Keratinocyte (primary cell): ENCODE measurements at regions not wholly inside any gene's neighbourhood (a gene's known extent, or its start where the extent isn't known, plus 50 kb on each side); places are given as distances from the start of the nearest gene placed in this dataset.

Experiments used
- CTCF ChIP-seq, 3 experiments: IDR thresholded peaks in 1 of 3; conservative IDR thresholded peaks in 1 of 3; optimal IDR thresholded peaks in 1 of 3; 2 replicates in 2 of 3; 3 replicates in 1 of 3; pipeline versions ENCODE3 to v1.5.1; 2011; ENCODE audit warnings: low read length in 3 of 3, mild to moderate bottlenecking in 3 of 3, moderate library complexity in 2 of 3, control low read depth in 1 of 3, inconsistent platforms in 1 of 3; ENCODE audit not compliant: insufficient read depth in 2 of 3; ENCODE audit errors: extremely low read depth in 1 of 3
- EZH2 ChIP-seq: IDR thresholded peaks from one replicate; pipeline ENCODE4 v1.6.1; 2012; ENCODE audit warnings: inconsistent platforms, mild to moderate bottlenecking, low read length, moderate library complexity

- TF ChIP-seq EZH2: no peak
- TF ChIP-seq CTCF (optimal IDR thresholded peaks at IDR 0.05 in 1 of 3, IDR thresholded peaks at IDR 0.05 in 1 of 3, conservative IDR thresholded peaks at IDR 0.05 in 1 of 3; ENCODE audit: extremely low read depth in 1 of 3, insufficient read depth in 2 of 3, low read length in 3 of 3): no peak
Measured at GRCh38 chr17:16880843-16881230, 91.1 kb downstream of the TNFRSF13B start.
